ENCODE measurements at regions not wholly inside any gene's neighbourhood (a gene's known extent, or its start where the extent isn't known, plus 50 kb on each side); places are given as distances from the start of the nearest gene placed in this dataset.

DNA sequence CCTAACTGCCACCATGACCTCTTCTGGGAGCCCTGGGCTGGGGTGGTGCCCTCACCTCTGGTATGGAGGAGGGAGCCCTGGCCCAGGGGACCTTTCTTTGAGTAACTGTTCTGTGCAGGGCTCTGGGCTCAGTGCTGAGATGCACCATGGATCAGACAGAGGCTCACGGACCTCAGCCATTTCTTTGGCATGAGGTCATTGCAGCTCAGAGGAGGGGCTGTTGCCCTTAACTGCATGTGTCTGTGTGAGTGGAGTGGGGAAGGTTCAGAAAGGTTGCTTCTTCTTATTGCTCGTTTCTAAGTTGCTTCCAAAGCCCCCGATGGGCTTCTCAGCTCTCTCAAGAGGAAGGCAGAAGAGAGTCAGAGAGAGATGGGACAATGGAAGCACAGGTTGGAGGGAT, 233.9 kb downstream of the RPS24 start:
- TF ChIP-seq RAD21 (IDR thresholded peaks at IDR 0.05; ENCODE audit: low read depth) = no peak
- no peak for TF ChIP-seq EZH2phosphoT487 (IDR thresholded peaks at IDR 0.05; ENCODE audit: borderline replicate concordance)
- TF ChIP-seq POLR2AphosphoS5 (IDR thresholded peaks at IDR 0.05; ENCODE audit: low read depth, low read length) = no peak
- TF ChIP-seq, protein P1, sequence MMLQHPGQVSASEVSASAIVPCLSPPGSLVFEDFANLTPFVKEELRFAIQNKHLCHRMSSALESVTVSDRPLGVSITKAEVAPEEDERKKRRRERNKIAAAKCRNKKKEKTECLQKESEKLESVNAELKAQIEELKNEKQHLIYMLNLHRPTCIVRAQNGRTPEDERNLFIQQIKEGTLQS (IDR thresholded peaks at IDR 0.05) = no peak
- TF ChIP-seq EZH2 (IDR thresholded peaks at IDR 0.05) = no peak
- TF ChIP-seq, protein P2, sequence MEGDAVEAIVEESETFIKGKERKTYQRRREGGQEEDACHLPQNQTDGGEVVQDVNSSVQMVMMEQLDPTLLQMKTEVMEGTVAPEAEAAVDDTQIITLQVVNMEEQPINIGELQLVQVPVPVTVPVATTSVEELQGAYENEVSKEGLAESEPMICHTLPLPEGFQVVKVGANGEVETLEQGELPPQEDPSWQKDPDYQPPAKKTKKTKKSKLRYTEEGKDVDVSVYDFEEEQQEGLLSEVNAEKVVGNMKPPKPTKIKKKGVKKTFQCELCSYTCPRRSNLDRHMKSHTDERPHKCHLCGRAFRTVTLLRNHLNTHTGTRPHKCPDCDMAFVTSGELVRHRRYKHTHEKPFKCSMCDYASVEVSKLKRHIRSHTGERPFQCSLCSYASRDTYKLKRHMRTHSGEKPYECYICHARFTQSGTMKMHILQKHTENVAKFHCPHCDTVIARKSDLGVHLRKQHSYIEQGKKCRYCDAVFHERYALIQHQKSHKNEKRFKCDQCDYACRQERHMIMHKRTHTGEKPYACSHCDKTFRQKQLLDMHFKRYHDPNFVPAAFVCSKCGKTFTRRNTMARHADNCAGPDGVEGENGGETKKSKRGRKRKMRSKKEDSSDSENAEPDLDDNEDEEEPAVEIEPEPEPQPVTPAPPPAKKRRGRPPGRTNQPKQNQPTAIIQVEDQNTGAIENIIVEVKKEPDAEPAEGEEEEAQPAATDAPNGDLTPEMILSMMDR (IDR thresholded peaks at IDR 0.05 in 2 of 3, conservative IDR thresholded peaks at IDR 0.05 in 1 of 3; ENCODE audit: borderline replicate concordance in 1 of 3, insufficient read depth in 1 of 3, low read depth in 2 of 3, low read length in 2 of 3) = no peak

Measured in HCT116 (cell line).